CD14-positive monocyte (primary cell): ENCODE measurements at regions not wholly inside any gene's neighbourhood (a gene's known extent, or its start where the extent isn't known, plus 50 kb on each side); places are given as distances from the start of the nearest gene placed in this dataset.

Experiments
- DNase-seq, 3 donors: peaks; one replicate each; pipeline ENCODE4 v3.0.0-alpha.2; 2011 to 2022
- H2AFZ ChIP-seq: 2 replicates; pipeline ENCODE4 v1.6.0; 2012; ENCODE audit warnings: mild to moderate bottlenecking, low read depth, low read length, inconsistent platforms; ENCODE audit not compliant: insufficient read depth, poor library complexity, severe bottlenecking
- H3K27ac ChIP-seq, 2 donors: 1 replicate in 1 of 2; 2 replicates in 1 of 2; pipeline ENCODE4 v1.5.1; 2012 to 2013; ENCODE audit warnings: low read length in 2 of 2, control low read depth in 1 of 2, inconsistent platforms in 1 of 2, low read depth in 1 of 2, mild to moderate bottlenecking in 1 of 2
- H3K27me3 ChIP-seq, 2 donors: one replicate each; pipeline versions ENCODE4 v1.6.0 to v1.6.1; 2011 to 2013; ENCODE audit warnings: low read length in 2 of 2; ENCODE audit not compliant: control insufficient read depth in 2 of 2, insufficient read depth in 2 of 2
- H3K36me3 ChIP-seq, 2 donors: replicated peaks in 1 of 2; 1 replicate in 1 of 2; 2 replicates in 1 of 2; pipeline versions ENCODE4 v1.5.1 to v1.6.1; 2012 to 2013; ENCODE audit warnings: low read length in 2 of 2, control low read depth in 1 of 2, inconsistent platforms in 1 of 2, mild to moderate bottlenecking in 1 of 2; ENCODE audit not compliant: insufficient read depth in 2 of 2, control insufficient read depth in 1 of 2
- H3K4me1 ChIP-seq, 2 donors: 1 replicate in 1 of 2; 2 replicates in 1 of 2; pipeline versions ENCODE4 v1.5.1 to v1.6.1; 2012 to 2013; ENCODE audit warnings: low read length in 2 of 2, control low read depth in 1 of 2, inconsistent platforms in 1 of 2, mild to moderate bottlenecking in 1 of 2, moderate library complexity in 1 of 2; ENCODE audit not compliant: insufficient read depth in 2 of 2, control insufficient read depth in 1 of 2
- H3K4me2 ChIP-seq: replicated peaks from 2 replicates; pipeline ENCODE3; 2012; ENCODE audit warnings: low read length, moderate library complexity, mild to moderate bottlenecking; ENCODE audit not compliant: poor library complexity, severe bottlenecking; ENCODE audit errors: extremely low read depth
- H3K4me3 ChIP-seq, 3 experiments: fragments of 200-600 bp in 1 of 3; sonication (generic) in 1 of 3; replicated peaks in 1 of 3; 1 replicate in 2 of 3; 2 replicates in 1 of 3; pipeline ENCODE4 v1.5.1; 2011 to 2013; ENCODE audit warnings: low read length in 3 of 3, mild to moderate bottlenecking in 3 of 3, control low read depth in 2 of 3, low read depth in 2 of 3, inconsistent platforms in 1 of 3, moderate library complexity in 1 of 3
- H3K79me2 ChIP-seq: 2 replicates; pipeline ENCODE4 v1.6.0; 2012; ENCODE audit warnings: mild to moderate bottlenecking, control low read depth, inconsistent platforms, low read length, moderate library complexity; ENCODE audit not compliant: insufficient read depth
- H3K9ac ChIP-seq: 2 replicates; pipeline ENCODE4 v1.6.0; 2017; ENCODE audit warnings: low read length, mild to moderate bottlenecking; ENCODE audit not compliant: insufficient read depth, poor library complexity, severe bottlenecking
- H3K9me3 ChIP-seq, 2 donors: replicated peaks in 1 of 2; 1 replicate in 1 of 2; 2 replicates in 1 of 2; pipeline versions ENCODE4 v1.5.1 to v1.6.1; 2012 to 2013; ENCODE audit warnings: low read length in 2 of 2, control low read depth in 1 of 2; ENCODE audit not compliant: control insufficient read depth in 1 of 2, insufficient read depth in 1 of 2
- H4K20me1 ChIP-seq: 2 replicates; pipeline ENCODE4 v1.6.0; 2012; ENCODE audit warnings: mild to moderate bottlenecking, low read length, control low read depth, moderate library complexity; ENCODE audit not compliant: insufficient read depth
- H3K27ac Mint-ChIP-seq, 7 donors: one replicate each; pipeline ENCODE4 v1.8.0; 2020; ENCODE audit warnings: mild to moderate bottlenecking in 7 of 7, mixed read lengths in 7 of 7, moderate library complexity in 6 of 7, inconsistent platforms in 2 of 7
- H3K27me3 Mint-ChIP-seq, 3 donors: one replicate each; pipeline ENCODE4 v1.8.0; 2021 to 2022; ENCODE audit warnings: low read depth in 3 of 3, mild to moderate bottlenecking in 3 of 3, mixed read lengths in 3 of 3, moderate library complexity in 3 of 3, inconsistent platforms in 1 of 3
- H3K36me3 Mint-ChIP-seq, 2 donors: one replicate each; pipeline ENCODE4 v1.8.0; 2020; ENCODE audit warnings: mixed read lengths in 2 of 2, inconsistent platforms in 1 of 2, mild to moderate bottlenecking in 1 of 2
- H3K4me1 Mint-ChIP-seq: one replicate; pipeline ENCODE4 v1.8.0; 2020; ENCODE audit warnings: mild to moderate bottlenecking, mixed read lengths
- H3K4me3 Mint-ChIP-seq, 2 donors: one replicate each; pipeline ENCODE4 v1.8.0; 2020; ENCODE audit warnings: mild to moderate bottlenecking in 2 of 2, mixed read lengths in 2 of 2, moderate library complexity in 1 of 2
- H3K9me3 Mint-ChIP-seq, 7 donors: one replicate each; pipeline ENCODE4 v1.8.0; 2020 to 2022; ENCODE audit warnings: mixed read lengths in 7 of 7, mild to moderate bottlenecking in 6 of 7, moderate library complexity in 6 of 7, inconsistent platforms in 2 of 7
- WGBS: methylation state at CpG from one replicate; pipeline ENCODE4 v1.1.5; 2013; ENCODE audit warnings: missing lambda C conversion rate; ENCODE audit not compliant: insufficient coverage; 5-methylcytosine and 5-hydroxymethylcytosine counted together
- intact Hi-C, 2 donors: fragments of 100-400 bp; cut with micrococcal nuclease; formaldehyde crosslinking; loops; one replicate each; pipeline versions ENCODE4 v1.15.0 to v1.15.1; 2023
- TF ChIP-seq, protein P1 (sequence below): fragments of 200-600 bp; IDR thresholded peaks from one replicate; pipeline ENCODE4 v1.8.0; 2022; ENCODE audit warnings: antibody characterized with exemption, mild to moderate bottlenecking

DNA sequence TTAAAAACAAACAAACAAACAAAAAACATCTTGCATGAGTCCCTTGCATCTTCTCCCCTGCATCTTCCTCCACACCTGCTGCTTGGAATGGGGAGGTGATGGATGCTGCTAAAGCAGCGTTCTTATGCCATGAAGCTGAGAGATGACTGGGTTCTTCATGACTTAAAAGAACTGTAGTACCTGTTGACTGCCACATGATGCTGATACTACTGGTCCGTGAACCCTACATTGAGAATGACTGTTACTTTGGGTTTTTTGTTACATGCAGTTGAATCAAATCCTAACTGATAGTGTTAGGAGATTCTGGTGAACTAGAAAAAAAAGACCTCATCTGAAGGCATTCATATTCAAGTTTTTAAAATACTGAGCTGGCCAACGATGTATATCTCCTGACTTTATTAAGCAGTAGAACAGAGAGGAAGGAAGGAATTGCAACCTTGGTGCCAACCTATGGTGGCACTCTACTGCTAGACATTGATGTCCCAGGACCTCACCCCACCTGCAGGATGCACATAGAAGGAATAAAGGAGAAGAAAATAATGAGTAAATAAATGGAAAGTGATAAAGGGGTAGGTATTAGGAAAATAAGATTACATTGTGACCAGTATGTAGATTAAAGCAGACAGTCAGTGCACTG lies 63.2 kb upstream of the SPAG16 start:
- no peaks in the 10 kb centered on the region for H3K79me2 ChIP-seq
- peaks cover 3% of the 10 kb centered on the region for H3K4me1 Mint-ChIP-seq
- no peaks in the 10 kb centered on the region for H3K27me3 Mint-ChIP-seq
- H3K9me3 ChIP-seq = no peaks in the 10 kb centered on the region
- H3K4me1 ChIP-seq = no peaks in the 10 kb centered on the region
- H3K36me3 Mint-ChIP-seq = no peaks in the 10 kb centered on the region
- 100% methylated on average over 1 of the region's 3 CpGs for WGBS
- no peaks in the 10 kb centered on the region for H4K20me1 ChIP-seq
- no peaks in the 10 kb centered on the region for H3K36me3 ChIP-seq
- no peaks in the 10 kb centered on the region for H3K9me3 Mint-ChIP-seq
- H3K9ac ChIP-seq = no peak overlapping the region
- no peak overlapping the region for H3K4me2 ChIP-seq
- intact Hi-C loops = no loop called here
- TF ChIP-seq, protein P1, sequence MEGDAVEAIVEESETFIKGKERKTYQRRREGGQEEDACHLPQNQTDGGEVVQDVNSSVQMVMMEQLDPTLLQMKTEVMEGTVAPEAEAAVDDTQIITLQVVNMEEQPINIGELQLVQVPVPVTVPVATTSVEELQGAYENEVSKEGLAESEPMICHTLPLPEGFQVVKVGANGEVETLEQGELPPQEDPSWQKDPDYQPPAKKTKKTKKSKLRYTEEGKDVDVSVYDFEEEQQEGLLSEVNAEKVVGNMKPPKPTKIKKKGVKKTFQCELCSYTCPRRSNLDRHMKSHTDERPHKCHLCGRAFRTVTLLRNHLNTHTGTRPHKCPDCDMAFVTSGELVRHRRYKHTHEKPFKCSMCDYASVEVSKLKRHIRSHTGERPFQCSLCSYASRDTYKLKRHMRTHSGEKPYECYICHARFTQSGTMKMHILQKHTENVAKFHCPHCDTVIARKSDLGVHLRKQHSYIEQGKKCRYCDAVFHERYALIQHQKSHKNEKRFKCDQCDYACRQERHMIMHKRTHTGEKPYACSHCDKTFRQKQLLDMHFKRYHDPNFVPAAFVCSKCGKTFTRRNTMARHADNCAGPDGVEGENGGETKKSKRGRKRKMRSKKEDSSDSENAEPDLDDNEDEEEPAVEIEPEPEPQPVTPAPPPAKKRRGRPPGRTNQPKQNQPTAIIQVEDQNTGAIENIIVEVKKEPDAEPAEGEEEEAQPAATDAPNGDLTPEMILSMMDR = no peak
- no peak overlapping the region for H2AFZ ChIP-seq
- no peak overlapping the region for H3K27ac Mint-ChIP-seq
- H3K4me3 Mint-ChIP-seq = no peak overlapping the region
- H3K4me3 ChIP-seq = no peak overlapping the region
- DNase-seq = no peak
- H3K27ac ChIP-seq = no peak overlapping the region
- H3K27me3 ChIP-seq = no peaks in the 10 kb centered on the region

DNA sequence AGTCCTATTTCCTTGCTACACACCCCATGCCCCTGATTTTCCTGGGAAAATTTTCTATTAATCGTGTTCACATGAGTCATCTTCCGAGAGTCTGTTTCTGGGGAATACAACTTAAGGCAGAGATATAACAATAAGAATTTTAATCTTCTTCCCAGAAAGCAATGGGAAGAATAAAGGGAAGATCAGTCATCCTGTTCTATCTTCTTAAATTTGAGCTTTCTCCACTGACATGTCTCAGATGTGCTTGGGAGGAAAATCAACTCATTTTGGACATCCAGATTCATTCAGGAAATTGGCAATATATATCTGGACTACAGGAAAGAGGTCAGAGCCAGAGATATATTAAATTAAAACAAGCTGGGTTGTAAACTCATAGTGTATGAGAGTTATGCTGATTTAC lies 62.3 kb upstream of the SPAG16 start:
- H3K4me2 ChIP-seq = no peak overlapping the region
- intact Hi-C loops = no loop called here
- peaks cover 3% of the 10 kb centered on the region for H3K4me1 Mint-ChIP-seq
- no peak overlapping the region for H3K27ac ChIP-seq
- no peaks in the 10 kb centered on the region for H3K36me3 ChIP-seq
- no peaks in the 10 kb centered on the region for H3K9me3 ChIP-seq
- H4K20me1 ChIP-seq = no peaks in the 10 kb centered on the region
- H2AFZ ChIP-seq = no peak overlapping the region
- H3K36me3 Mint-ChIP-seq = no peaks in the 10 kb centered on the region
- H3K4me3 ChIP-seq = no peak overlapping the region
- no peaks in the 10 kb centered on the region for H3K27me3 ChIP-seq
- no peak overlapping the region for H3K4me3 Mint-ChIP-seq
- no CpG with 5 or more reads among the region's 2 CpGs for WGBS
- no peaks in the 10 kb centered on the region for H3K4me1 ChIP-seq
- H3K9ac ChIP-seq = no peak overlapping the region
- no peaks in the 10 kb centered on the region for H3K79me2 ChIP-seq
- no peak overlapping the region for H3K27ac Mint-ChIP-seq
- TF ChIP-seq, protein P1 = no peak
- no peak for DNase-seq
- no peaks in the 10 kb centered on the region for H3K27me3 Mint-ChIP-seq
- H3K9me3 Mint-ChIP-seq = no peaks in the 10 kb centered on the region
